ENCODE measurements at regions not wholly inside any gene's neighbourhood (a gene's known extent, or its start where the extent isn't known, plus 50 kb on each side); places are given as distances from the start of the nearest gene placed in this dataset.

DNA sequence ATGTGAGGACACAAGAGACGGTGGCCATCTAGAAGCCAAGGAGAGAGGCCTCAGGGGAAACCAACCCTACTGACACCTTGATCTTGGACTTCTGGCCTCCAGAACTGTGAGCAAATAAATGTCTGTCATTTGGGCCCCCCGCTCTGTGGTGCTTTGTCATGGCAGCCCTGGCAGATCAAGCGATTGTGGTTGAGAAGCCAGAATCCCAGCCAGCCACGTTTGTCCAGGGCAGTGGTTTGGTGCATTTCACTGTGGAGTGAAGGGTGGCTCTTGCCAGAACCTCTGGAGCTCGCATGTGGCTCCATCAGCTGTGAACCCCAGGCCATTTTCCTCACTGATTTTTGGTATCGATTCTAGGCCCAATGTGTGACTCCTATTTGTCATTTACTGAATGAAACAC is 404.9 kb downstream of the BCL11B start:
- Histone ChIP-seq H3K9me3 (no peaks in the 10 kb centered on the region), H3K36me3 (no peaks in the 10 kb centered on the region), H3K9ac (ENCODE audit: low read depth in 2 of 2, low read length in 2 of 2) (no peak overlapping the region), H3K4me3 (no peak overlapping the region), H3K27ac (no peak overlapping the region), H3K4me1 (no peaks in the 10 kb centered on the region), H3K27me3 (no peaks in the 10 kb centered on the region)
- DNase-seq = no peak
- TF ChIP-seq CTCF (IDR thresholded peaks at IDR 0.05) = no peak
- intact Hi-C loops (cut with DNase I) = no loop called here

- H3K4me1 ChIP-seq = no peaks in the 10 kb centered on the region
- no peaks in the 10 kb centered on the region for H3K36me3 ChIP-seq
- TF ChIP-seq CTCF (IDR thresholded peaks at IDR 0.05) = no peak
- no peak overlapping the region for H3K9ac ChIP-seq (ENCODE audit: low read depth in 2 of 2, low read length in 2 of 2)
- H3K9me3 ChIP-seq = no peaks in the 10 kb centered on the region
- intact Hi-C loops (cut with DNase I) = no loop called here
- H3K27ac ChIP-seq = no peak overlapping the region
- DNase-seq = no peak
- no peak overlapping the region for H3K4me3 ChIP-seq
- H3K27me3 ChIP-seq = no peaks in the 10 kb centered on the region
Measured at GRCh38 chr14:98867726-98868125, 404.3 kb downstream of the BCL11B start.

- Histone ChIP-seq H3K27me3 (no peaks in the 10 kb centered on the region), H3K36me3 (no peaks in the 10 kb centered on the region), H3K27ac (no peak overlapping the region), H3K9me3 (no peaks in the 10 kb centered on the region), H3K9ac (ENCODE audit: low read depth in 2 of 2, low read length in 2 of 2) (no peak overlapping the region), H3K4me3 (no peak overlapping the region), H3K4me1 (no peaks in the 10 kb centered on the region)
- no peak for DNase-seq
- no peak for TF ChIP-seq CTCF (IDR thresholded peaks at IDR 0.05)
- intact Hi-C loops (cut with DNase I) = no loop called here
Measured at GRCh38 chr14:98868866-98869265, 403.1 kb downstream of the BCL11B start.

- intact Hi-C loops (cut with DNase I) = no loop called here
- Histone ChIP-seq H3K9ac (ENCODE audit: low read depth in 2 of 2, low read length in 2 of 2) (no peak overlapping the region), H3K27ac (no peak overlapping the region), H3K9me3 (no peaks in the 10 kb centered on the region), H3K4me3 (no peak overlapping the region), H3K36me3 (no peaks in the 10 kb centered on the region), H3K4me1 (no peaks in the 10 kb centered on the region), H3K27me3 (no peaks in the 10 kb centered on the region)
- DNase-seq = no peak
- TF ChIP-seq CTCF (IDR thresholded peaks at IDR 0.05) = no peak
Measured at GRCh38 chr14:98871796-98872195, 400.2 kb downstream of the BCL11B start.

DNA sequence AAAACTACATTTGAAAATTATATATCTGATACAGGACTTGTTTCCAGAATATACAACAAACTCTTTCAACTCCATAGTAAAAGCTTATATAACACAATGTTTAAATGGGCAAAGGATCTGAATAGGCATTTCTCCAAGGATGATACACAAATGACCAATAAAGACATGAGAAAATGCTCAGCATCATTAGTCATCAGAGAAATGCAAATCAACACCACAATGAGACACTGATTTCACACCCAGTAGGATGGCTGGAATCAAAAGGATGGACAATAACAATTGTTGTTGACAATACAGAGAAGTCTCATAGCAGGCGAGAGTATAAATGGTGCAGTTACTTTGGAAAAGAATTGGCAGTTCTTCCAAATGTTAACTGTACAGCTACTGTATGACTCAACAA is 394.9 kb downstream of the BCL11B start:
- H3K9ac ChIP-seq (ENCODE audit: low read depth in 2 of 2, low read length in 2 of 2) = no peak overlapping the region
- intact Hi-C loops (cut with DNase I) = no loop called here
- no peak for DNase-seq

More for the DNA sequence above, 394.9 kb downstream of the BCL11B start:
- no peak for TF ChIP-seq CTCF (IDR thresholded peaks at IDR 0.05)
- no peaks in the 10 kb centered on the region for H3K4me1 ChIP-seq
- no peaks in the 10 kb centered on the region for H3K9me3 ChIP-seq
- no peaks in the 10 kb centered on the region for H3K27me3 ChIP-seq
- H3K36me3 ChIP-seq = no peaks in the 10 kb centered on the region
- no peak overlapping the region for H3K27ac ChIP-seq
- no peak overlapping the region for H3K4me3 ChIP-seq

All from colonic mucosa (tissue), 4 donors.